GM18861 (cell line): ENCODE measurements at regions not wholly inside any gene's neighbourhood (a gene's known extent, or its start where the extent isn't known, plus 50 kb on each side); places are given as distances from the start of the nearest gene placed in this dataset.

Experiments used
- ATAC-seq: cut with Tn5 transposase; IDR thresholded peaks from one replicate; pipeline ENCODE4 v1.9.1; 2021; ENCODE audit not compliant: unreplicated experiment

- no peak for ATAC-seq
Observed at GRCh38 chr6:143621876-143622605, 55.7 kb upstream of the PHACTR2 start.

- ATAC-seq, result no peak
Observed at GRCh38 chr6:143621159-143621873, 56.4 kb upstream of the PHACTR2 start.

GRCh38 chr6:143620447-143620846, 57.3 kb upstream of the PHACTR2 start:
- ATAC-seq, result no peak

GRCh38 chr6:143619824-143620401, 57.9 kb upstream of the PHACTR2 start:
- ATAC-seq, result no peak

- no peak for ATAC-seq
Observed at GRCh38 chr6:143616741-143617140, 61.0 kb upstream of the PHACTR2 start.

- ATAC-seq, result no peak
Observed at GRCh38 chr6:143615785-143616184, 62.0 kb upstream of the PHACTR2 start.

- ATAC-seq, result no peak
Observed at GRCh38 chr6:143614235-143614634, 63.5 kb upstream of the PHACTR2 start.

GRCh38 chr6:143613749-143614148, 64.0 kb upstream of the PHACTR2 start:
- ATAC-seq, result no peak

- ATAC-seq, result no peak
Observed at GRCh38 chr6:143612186-143612585, 65.6 kb upstream of the PHACTR2 start.

GRCh38 chr6:143611580-143611979, 66.2 kb upstream of the PHACTR2 start:
- no peak for ATAC-seq

- ATAC-seq, result no peak
Observed at GRCh38 chr6:143609972-143610371, 67.8 kb upstream of the PHACTR2 start.

GRCh38 chr6:143609501-143609900, 68.3 kb upstream of the PHACTR2 start:
- ATAC-seq, result no peak

GRCh38 chr6:143608906-143609305, 68.9 kb upstream of the PHACTR2 start:
- no peak for ATAC-seq

- ATAC-seq, result no peak
Observed at GRCh38 chr6:143607974-143608373, 69.8 kb upstream of the PHACTR2 start.

- ATAC-seq, result no peak
Observed at GRCh38 chr6:143607168-143607567, 70.6 kb upstream of the PHACTR2 start.

GRCh38 chr6:143605906-143606521, 71.8 kb upstream of the PHACTR2 start:
- no peak for ATAC-seq

- ATAC-seq, result no peak
Observed at GRCh38 chr6:143603455-143603854, 74.3 kb upstream of the PHACTR2 start.

GRCh38 chr6:143601504-143601903, 76.3 kb upstream of the PHACTR2 start:
- no peak for ATAC-seq

GRCh38 chr6:143600821-143601220, 76.9 kb upstream of the PHACTR2 start:
- no peak for ATAC-seq

- peak; percentile 63 for ATAC-seq
Observed at GRCh38 chr6:143598466-143599080, 79.2 kb upstream of the PHACTR2 start.

GRCh38 chr6:143596866-143597265, 80.9 kb upstream of the PHACTR2 start:
- ATAC-seq, result no peak
